Activated CD8-positive, alpha-beta T cell treated with anti-CD3 and anti-CD28 coated beads for 36 hours (primary cell): ENCODE measurements at regions not wholly inside any gene's neighbourhood (a gene's known extent, or its start where the extent isn't known, plus 50 kb on each side); places are given as distances from the start of the nearest gene placed in this dataset.

Experiments
- ATAC-seq: fragments of 200-7000 bp; cut with Tn5 transposase; one replicate; pipeline ENCODE4 v1.10.0; 2021; ENCODE audit warnings: mild to moderate bottlenecking, moderate library complexity
- CTCF ChIA-PET: fragments of 350-600 bp; sonication (Branson Sonifier 250); formaldehyde crosslinking; loops from one replicate; lab custom pipeline; 2021; ENCODE audit warnings: antibody characterized with exemption; lab: Charles Lee
- POLR2A ChIA-PET: fragments of 350-600 bp; sonication (Branson Sonifier 250); formaldehyde crosslinking; loops from one replicate; lab custom pipeline; 2021; ENCODE audit warnings: antibody characterized with exemption; lab: Charles Lee
- DNase-seq: peaks from one replicate; pipeline ENCODE4 v3.0.0-alpha.2; 2020
- H3K27ac Mint-ChIP-seq: one replicate; pipeline ENCODE4 v1.8.0; 2021; ENCODE audit warnings: mild to moderate bottlenecking, mixed read lengths
- H3K27me3 Mint-ChIP-seq: one replicate; pipeline ENCODE4 v1.8.0; 2021; ENCODE audit warnings: mixed read lengths
- H3K36me3 Mint-ChIP-seq: one replicate; pipeline ENCODE4 v1.8.0; 2021; ENCODE audit warnings: low read depth, mixed read lengths
- H3K4me1 Mint-ChIP-seq: one replicate; pipeline ENCODE4 v1.8.0; 2021; ENCODE audit warnings: low read depth, mixed read lengths
- H3K4me3 Mint-ChIP-seq: one replicate; pipeline ENCODE4 v1.8.0; 2021; ENCODE audit warnings: mild to moderate bottlenecking, moderate library complexity, mixed read lengths
- H3K9me3 Mint-ChIP-seq: one replicate; pipeline ENCODE4 v1.8.0; 2021; ENCODE audit warnings: mixed read lengths
- CTCF ChIP-seq: fragments of 200-600 bp; IDR thresholded peaks from one replicate; pipeline ENCODE4 v1.8.0; 2022; ENCODE audit warnings: antibody characterized with exemption, mild to moderate bottlenecking
- intact Hi-C: fragments of 100-400 bp; cut with micrococcal nuclease; formaldehyde crosslinking; loops from one replicate; pipeline ENCODE4 v1.10.0; 2022

GRCh38 chr18:40692871-40693270 lies 1262.2 kb upstream of the PIK3C3 start:
- POLR2A ChIA-PET: no interaction called here
- H3K36me3 Mint-ChIP-seq: no peaks in the 10 kb centered on the region
- H3K27ac Mint-ChIP-seq: no peak overlapping the region
- intact Hi-C loops: no loop called here
- H3K4me3 Mint-ChIP-seq: no peak overlapping the region
- DNase-seq (no peak), ATAC-seq (no peak)
- H3K9me3 Mint-ChIP-seq: peaks cover 7% of the 10 kb centered on the region
- H3K4me1 Mint-ChIP-seq: no peaks in the 10 kb centered on the region
- CTCF ChIA-PET: no interaction called here
- TF ChIP-seq CTCF: no peak
- H3K27me3 Mint-ChIP-seq: no peaks in the 10 kb centered on the region

- intact Hi-C loops: no loop called here
- Mint-ChIP-seq H3K36me3 (no peaks in the 10 kb centered on the region), H3K27ac (no peak overlapping the region), H3K9me3 (peaks cover 7% of the 10 kb centered on the region), H3K4me3 (no peak overlapping the region), H3K27me3 (no peaks in the 10 kb centered on the region), H3K4me1 (no peaks in the 10 kb centered on the region)
- ATAC-seq (no peak), DNase-seq (no peak)
- POLR2A ChIA-PET: no interaction called here
- CTCF ChIA-PET: no interaction called here
- no peak for TF ChIP-seq CTCF
Measured at GRCh38 chr18:40690062-40690461, 1265.0 kb upstream of the PIK3C3 start.

GRCh38 chr18:40687399-40687798 lies 1267.6 kb upstream of the PIK3C3 start:
- intact Hi-C loops: no loop called here
- DNase-seq: no peak

GRCh38 chr18:40686836-40687235 lies 1268.2 kb upstream of the PIK3C3 start:
- no peaks in the 10 kb centered on the region for H3K27me3 Mint-ChIP-seq
- TF ChIP-seq CTCF: no peak
- H3K9me3 Mint-ChIP-seq: peaks cover 6% of the 10 kb centered on the region
- H3K4me3 Mint-ChIP-seq: no peak overlapping the region
- CTCF ChIA-PET: no interaction called here
- DNase-seq (no peak), ATAC-seq (no peak)
- H3K27ac Mint-ChIP-seq: no peak overlapping the region
- no peaks in the 10 kb centered on the region for H3K4me1 Mint-ChIP-seq
- intact Hi-C loops: no loop called here
- H3K36me3 Mint-ChIP-seq: no peaks in the 10 kb centered on the region
- POLR2A ChIA-PET: interaction anchor here (0.6 kb wide), 1 partner anchor 56 kb away, joined by 3 read pairs; no protein-coding TSS in a partner anchor

More at GRCh38 chr18:40687399-40687798, 1267.6 kb upstream of the PIK3C3 start:
- ChIA-PET CTCF (no interaction called here), POLR2A (no interaction called here)
- Mint-ChIP-seq H3K9me3 (peaks cover 6% of the 10 kb centered on the region), H3K36me3 (no peaks in the 10 kb centered on the region), H3K27ac (no peak overlapping the region), H3K27me3 (no peaks in the 10 kb centered on the region), H3K4me3 (no peak overlapping the region), H3K4me1 (no peaks in the 10 kb centered on the region)
- ATAC-seq: no peak
- TF ChIP-seq CTCF: no peak

- Mint-ChIP-seq H3K9me3 (peaks cover 9% of the 10 kb centered on the region), H3K36me3 (no peaks in the 10 kb centered on the region), H3K4me1 (no peaks in the 10 kb centered on the region), H3K27ac (no peak overlapping the region), H3K4me3 (no peak overlapping the region), H3K27me3 (no peaks in the 10 kb centered on the region)
- ATAC-seq (no peak), DNase-seq (no peak)
- ChIA-PET POLR2A (no interaction called here), CTCF (no interaction called here)
- intact Hi-C loops: no loop called here
- TF ChIP-seq CTCF: no peak
Measured at GRCh38 chr18:40685219-40685618, 1269.8 kb upstream of the PIK3C3 start.
